GM12892 (cell line): ENCODE measurements at regions not wholly inside any gene's neighbourhood (a gene's known extent, or its start where the extent isn't known, plus 50 kb on each side); places are given as distances from the start of the nearest gene placed in this dataset.

Experiments used
- POLR2A ChIP-seq: IDR thresholded peaks from 2 replicates; pipeline ENCODE4 v1.6.1; 2011; ENCODE audit warnings: low read depth, low read length, control low read depth
- POLR2AphosphoS5 ChIP-seq: IDR thresholded peaks from 2 replicates; pipeline ENCODE4 v1.6.1; 2011; ENCODE audit warnings: low read depth, low read length, control low read depth

- no peak for TF ChIP-seq POLR2A
- TF ChIP-seq POLR2AphosphoS5, result no peak
Measured at GRCh38 chr3:24985668-24986067, 442.4 kb upstream of the RARB start.
